ENCODE measurements at regions not wholly inside any gene's neighbourhood (a gene's known extent, or its start where the extent isn't known, plus 50 kb on each side); places are given as distances from the start of the nearest gene placed in this dataset.

GRCh38 chr7:25314094-25314730 lies 85.9 kb upstream of the NPVF start:
- Histone ChIP-seq H3K9ac (ENCODE audit: low read length in 2 of 2) (no peak overlapping the region), H3K9me3 (ENCODE audit: control insufficient read depth in 2 of 2, low read length in 2 of 2) (no peaks in the 10 kb centered on the region), H3K4me1 (ENCODE audit: control insufficient read depth, insufficient read depth, low read length) (no peaks in the 10 kb centered on the region), H3K27me3 (ENCODE audit: control insufficient read depth in 1 of 2, insufficient read depth in 2 of 2, low read length in 2 of 2) (no peaks in the 10 kb centered on the region), H3K36me3 (ENCODE audit: control insufficient read depth in 2 of 2, insufficient read depth in 2 of 2, low read length in 2 of 2) (no peaks in the 10 kb centered on the region), H3K27ac (ENCODE audit: low read length) (no peak overlapping the region), H3K4me3 (ENCODE audit: low read length in 2 of 2) (no peak overlapping the region)

- H3K27me3 ChIP-seq (ENCODE audit: control insufficient read depth in 1 of 2, insufficient read depth in 2 of 2, low read length in 2 of 2) = no peaks in the 10 kb centered on the region
- H3K4me1 ChIP-seq (ENCODE audit: control insufficient read depth, insufficient read depth, low read length) = no peaks in the 10 kb centered on the region
- H3K4me3 ChIP-seq (ENCODE audit: low read length in 2 of 2) = no peak overlapping the region
- no peak overlapping the region for H3K27ac ChIP-seq (ENCODE audit: low read length)
- no peaks in the 10 kb centered on the region for H3K9me3 ChIP-seq (ENCODE audit: control insufficient read depth in 2 of 2, low read length in 2 of 2)
- no peak overlapping the region for H3K9ac ChIP-seq (ENCODE audit: low read length in 2 of 2)
- no peaks in the 10 kb centered on the region for H3K36me3 ChIP-seq (ENCODE audit: control insufficient read depth in 2 of 2, insufficient read depth in 2 of 2, low read length in 2 of 2)
Observed at GRCh38 chr7:25314731-25315267, 86.5 kb upstream of the NPVF start.

- H3K36me3 ChIP-seq (ENCODE audit: control insufficient read depth in 2 of 2, insufficient read depth in 2 of 2, low read length in 2 of 2) = no peaks in the 10 kb centered on the region
- no peak overlapping the region for H3K9ac ChIP-seq (ENCODE audit: low read length in 2 of 2)
- no peaks in the 10 kb centered on the region for H3K9me3 ChIP-seq (ENCODE audit: control insufficient read depth in 2 of 2, low read length in 2 of 2)
- H3K27ac ChIP-seq (ENCODE audit: low read length) = no peak overlapping the region
- no peaks in the 10 kb centered on the region for H3K27me3 ChIP-seq (ENCODE audit: control insufficient read depth in 1 of 2, insufficient read depth in 2 of 2, low read length in 2 of 2)
- no peak overlapping the region for H3K4me3 ChIP-seq (ENCODE audit: low read length in 2 of 2)
- no peaks in the 10 kb centered on the region for H3K4me1 ChIP-seq (ENCODE audit: control insufficient read depth, insufficient read depth, low read length)
Observed at GRCh38 chr7:25316366-25316765, 88.1 kb upstream of the NPVF start.

- Histone ChIP-seq H3K9me3 (ENCODE audit: control insufficient read depth in 2 of 2, low read length in 2 of 2) (no peaks in the 10 kb centered on the region), H3K27ac (ENCODE audit: low read length) (no peak overlapping the region), H3K9ac (ENCODE audit: low read length in 2 of 2) (no peak overlapping the region), H3K4me1 (ENCODE audit: control insufficient read depth, insufficient read depth, low read length) (no peaks in the 10 kb centered on the region), H3K36me3 (ENCODE audit: control insufficient read depth in 2 of 2, insufficient read depth in 2 of 2, low read length in 2 of 2) (no peaks in the 10 kb centered on the region), H3K4me3 (ENCODE audit: low read length in 2 of 2) (no peak overlapping the region), H3K27me3 (ENCODE audit: control insufficient read depth in 1 of 2, insufficient read depth in 2 of 2, low read length in 2 of 2) (no peaks in the 10 kb centered on the region)
Observed at GRCh38 chr7:25318047-25318446, 89.8 kb upstream of the NPVF start.

GRCh38 chr7:25319707-25320106 lies 91.4 kb upstream of the NPVF start:
- Histone ChIP-seq H3K36me3 (ENCODE audit: control insufficient read depth in 2 of 2, insufficient read depth in 2 of 2, low read length in 2 of 2) (no peaks in the 10 kb centered on the region), H3K4me3 (ENCODE audit: low read length in 2 of 2) (no peak overlapping the region), H3K27ac (ENCODE audit: low read length) (no peak overlapping the region)

GRCh38 chr7:25320791-25321190 lies 92.5 kb upstream of the NPVF start:
- Histone ChIP-seq H3K9me3 (ENCODE audit: control insufficient read depth in 2 of 2, low read length in 2 of 2) (no peaks in the 10 kb centered on the region), H3K27me3 (ENCODE audit: control insufficient read depth in 1 of 2, insufficient read depth in 2 of 2, low read length in 2 of 2) (no peaks in the 10 kb centered on the region), H3K9ac (ENCODE audit: low read length in 2 of 2) (no peak overlapping the region), H3K4me1 (ENCODE audit: control insufficient read depth, insufficient read depth, low read length) (no peaks in the 10 kb centered on the region), H3K4me3 (ENCODE audit: low read length in 2 of 2) (no peak overlapping the region), H3K36me3 (ENCODE audit: control insufficient read depth in 2 of 2, insufficient read depth in 2 of 2, low read length in 2 of 2) (no peaks in the 10 kb centered on the region), H3K27ac (ENCODE audit: low read length) (no peak overlapping the region)

More at GRCh38 chr7:25319707-25320106, 91.4 kb upstream of the NPVF start:
- H3K9ac ChIP-seq (ENCODE audit: low read length in 2 of 2) = no peak overlapping the region
- no peaks in the 10 kb centered on the region for H3K9me3 ChIP-seq (ENCODE audit: control insufficient read depth in 2 of 2, low read length in 2 of 2)
- H3K27me3 ChIP-seq (ENCODE audit: control insufficient read depth in 1 of 2, insufficient read depth in 2 of 2, low read length in 2 of 2) = no peaks in the 10 kb centered on the region
- no peaks in the 10 kb centered on the region for H3K4me1 ChIP-seq (ENCODE audit: control insufficient read depth, insufficient read depth, low read length)

GRCh38 chr7:25321424-25321823 lies 93.1 kb upstream of the NPVF start:
- no peaks in the 10 kb centered on the region for H3K4me1 ChIP-seq (ENCODE audit: control insufficient read depth, insufficient read depth, low read length)
- no peak overlapping the region for H3K27ac ChIP-seq (ENCODE audit: low read length)

GRCh38 chr7:25322473-25322872 lies 94.2 kb upstream of the NPVF start:
- Histone ChIP-seq H3K9ac (ENCODE audit: low read length in 2 of 2) (no peak overlapping the region), H3K27ac (ENCODE audit: low read length) (no peak overlapping the region), H3K9me3 (ENCODE audit: control insufficient read depth in 2 of 2, low read length in 2 of 2) (peaks cover 0 to 2% of the 10 kb centered on the region in 2 donors), H3K27me3 (ENCODE audit: control insufficient read depth in 1 of 2, insufficient read depth in 2 of 2, low read length in 2 of 2) (no peaks in the 10 kb centered on the region), H3K36me3 (ENCODE audit: control insufficient read depth in 2 of 2, insufficient read depth in 2 of 2, low read length in 2 of 2) (no peaks in the 10 kb centered on the region), H3K4me1 (ENCODE audit: control insufficient read depth, insufficient read depth, low read length) (no peaks in the 10 kb centered on the region), H3K4me3 (ENCODE audit: low read length in 2 of 2) (no peak overlapping the region)

More at GRCh38 chr7:25321424-25321823, 93.1 kb upstream of the NPVF start:
- no peaks in the 10 kb centered on the region for H3K27me3 ChIP-seq (ENCODE audit: control insufficient read depth in 1 of 2, insufficient read depth in 2 of 2, low read length in 2 of 2)
- no peak overlapping the region for H3K9ac ChIP-seq (ENCODE audit: low read length in 2 of 2)
- H3K36me3 ChIP-seq (ENCODE audit: control insufficient read depth in 2 of 2, insufficient read depth in 2 of 2, low read length in 2 of 2) = no peaks in the 10 kb centered on the region
- no peak overlapping the region for H3K4me3 ChIP-seq (ENCODE audit: low read length in 2 of 2)
- H3K9me3 ChIP-seq (ENCODE audit: control insufficient read depth in 2 of 2, low read length in 2 of 2) = no peaks in the 10 kb centered on the region

- no peaks in the 10 kb centered on the region for H3K4me1 ChIP-seq (ENCODE audit: control insufficient read depth, insufficient read depth, low read length)
- no peaks in the 10 kb centered on the region for H3K27me3 ChIP-seq (ENCODE audit: control insufficient read depth in 1 of 2, insufficient read depth in 2 of 2, low read length in 2 of 2)
- no peak overlapping the region for H3K9ac ChIP-seq (ENCODE audit: low read length in 2 of 2)
- peaks cover 0 to 2% of the 10 kb centered on the region in 2 donors for H3K9me3 ChIP-seq (ENCODE audit: control insufficient read depth in 2 of 2, low read length in 2 of 2)
- no peak overlapping the region for H3K4me3 ChIP-seq (ENCODE audit: low read length in 2 of 2)
- H3K27ac ChIP-seq (ENCODE audit: low read length) = no peak overlapping the region
- no peaks in the 10 kb centered on the region for H3K36me3 ChIP-seq (ENCODE audit: control insufficient read depth in 2 of 2, insufficient read depth in 2 of 2, low read length in 2 of 2)
Observed at GRCh38 chr7:25325186-25325757, 97.0 kb upstream of the NPVF start.

GRCh38 chr7:25326501-25327156 lies 98.3 kb upstream of the NPVF start:
- H3K27ac ChIP-seq (ENCODE audit: low read length) = no peak overlapping the region
- no peaks in the 10 kb centered on the region for H3K27me3 ChIP-seq (ENCODE audit: control insufficient read depth in 1 of 2, insufficient read depth in 2 of 2, low read length in 2 of 2)
- no peaks in the 10 kb centered on the region for H3K4me1 ChIP-seq (ENCODE audit: control insufficient read depth, insufficient read depth, low read length)
- H3K36me3 ChIP-seq (ENCODE audit: control insufficient read depth in 2 of 2, insufficient read depth in 2 of 2, low read length in 2 of 2) = no peaks in the 10 kb centered on the region
- peaks cover 0 to 2% of the 10 kb centered on the region in 2 donors for H3K9me3 ChIP-seq (ENCODE audit: control insufficient read depth in 2 of 2, low read length in 2 of 2)
- H3K9ac ChIP-seq (ENCODE audit: low read length in 2 of 2) = no peak overlapping the region
- H3K4me3 ChIP-seq (ENCODE audit: low read length in 2 of 2) = no peak overlapping the region

- H3K9ac ChIP-seq (ENCODE audit: low read length in 2 of 2) = no peak overlapping the region
- H3K4me3 ChIP-seq (ENCODE audit: low read length in 2 of 2) = no peak overlapping the region
- H3K9me3 ChIP-seq (ENCODE audit: control insufficient read depth in 2 of 2, low read length in 2 of 2) = peaks cover 0 to 2% of the 10 kb centered on the region in 2 donors
- no peaks in the 10 kb centered on the region for H3K36me3 ChIP-seq (ENCODE audit: control insufficient read depth in 2 of 2, insufficient read depth in 2 of 2, low read length in 2 of 2)
- H3K27ac ChIP-seq (ENCODE audit: low read length) = no peak overlapping the region
- no peaks in the 10 kb centered on the region for H3K27me3 ChIP-seq (ENCODE audit: control insufficient read depth in 1 of 2, insufficient read depth in 2 of 2, low read length in 2 of 2)
- no peaks in the 10 kb centered on the region for H3K4me1 ChIP-seq (ENCODE audit: control insufficient read depth, insufficient read depth, low read length)
Observed at GRCh38 chr7:25329815-25330214, 101.5 kb upstream of the NPVF start.

Data from stomach smooth muscle (tissue), 2 donors.